ENCODE measurements at regions not wholly inside any gene's neighbourhood (a gene's known extent, or its start where the extent isn't known, plus 50 kb on each side); places are given as distances from the start of the nearest gene placed in this dataset.

DNA sequence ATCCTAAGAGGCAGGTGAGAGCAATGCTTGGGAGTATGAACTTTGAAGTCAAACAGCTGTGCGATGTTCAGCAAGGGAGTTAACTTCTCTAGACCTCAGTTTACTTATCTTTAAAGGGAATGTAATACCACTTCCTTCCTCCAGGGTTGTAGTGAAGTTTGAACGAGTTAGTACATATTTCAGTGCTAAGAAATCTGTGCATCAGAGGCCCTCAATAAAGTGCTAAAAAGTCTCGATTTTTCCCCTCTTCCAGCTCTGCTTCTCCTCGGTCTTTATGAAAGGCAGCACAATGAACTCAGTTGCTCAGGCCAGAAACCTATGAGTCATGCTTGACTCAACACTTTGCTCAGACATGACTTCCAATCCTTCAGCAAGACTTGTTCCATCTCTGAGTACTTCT, 418.9 kb downstream of the MDFIC start:
- Mint-ChIP-seq H3K4me1 (no peaks in the 10 kb centered on the region), H3K27me3 (peaks cover 10% of the 10 kb centered on the region), H3K27ac (no peak overlapping the region), H3K9me3 (ENCODE audit: insufficient read depth) (no peaks in the 10 kb centered on the region), H3K4me3 (no peak overlapping the region)
- Histone ChIP-seq H4K20me1 (ENCODE audit: control insufficient read depth, insufficient read depth, low read length, poor library complexity, severe bottlenecking) (no peaks in the 10 kb centered on the region), H3K4me2 (replicated peaks; ENCODE audit: low read depth, low read length, poor library complexity, severe bottlenecking) (no peak overlapping the region), H3K27ac (ENCODE audit: low read length in 2 of 2) (no peak overlapping the region), H3K4me1 (ENCODE audit: control insufficient read depth in 2 of 2, insufficient read depth in 2 of 2, low read length in 2 of 2) (no peaks in the 10 kb centered on the region), H3K36me3 (replicated peaks in 1 of 2; ENCODE audit: control extremely low read depth in 1 of 2, control insufficient read depth in 1 of 2, extremely low read depth in 1 of 2, insufficient read depth in 2 of 2, low read length in 1 of 2) (no peaks in the 10 kb centered on the region), H3K4me3 (ENCODE audit: control extremely low read depth in 1 of 5, extremely low read depth in 1 of 5, insufficient read depth in 1 of 5, low read depth in 2 of 5, low read length in 4 of 5) (no peak overlapping the region), H3K9ac (ENCODE audit: low read length) (no peak overlapping the region), H3K27me3 (replicated peaks in 1 of 4; ENCODE audit: control extremely low read depth in 1 of 4, control insufficient read depth in 3 of 4, insufficient read depth in 4 of 4, low read length in 3 of 4) (no peaks in the 10 kb centered on the region), H3K79me2 (ENCODE audit: control insufficient read depth, insufficient read depth, low read length) (no peaks in the 10 kb centered on the region), H3K9me3 (ENCODE audit: control extremely low read depth in 1 of 3, control insufficient read depth in 2 of 3, insufficient read depth in 1 of 3, low read length in 2 of 3) (no peaks in the 10 kb centered on the region), H2AFZ (ENCODE audit: insufficient read depth, low read depth, low read length, poor library complexity, severe bottlenecking) (no peak overlapping the region)
- WGBS (ENCODE audit: insufficient coverage) = 78% methylated on average over 2 of the region's 4 CpGs
- POLR2A ChIA-PET = no interaction called here
- ATAC-seq (ENCODE audit: low read depth) (no peak), DNase-seq (no peak)
- TF ChIP-seq EZH2 (IDR thresholded peaks at IDR 0.05; ENCODE audit: borderline replicate concordance, insufficient read depth, low read depth, low read length, poor library complexity, severe bottlenecking) = no peak
- TF ChIP-seq, protein P1, sequence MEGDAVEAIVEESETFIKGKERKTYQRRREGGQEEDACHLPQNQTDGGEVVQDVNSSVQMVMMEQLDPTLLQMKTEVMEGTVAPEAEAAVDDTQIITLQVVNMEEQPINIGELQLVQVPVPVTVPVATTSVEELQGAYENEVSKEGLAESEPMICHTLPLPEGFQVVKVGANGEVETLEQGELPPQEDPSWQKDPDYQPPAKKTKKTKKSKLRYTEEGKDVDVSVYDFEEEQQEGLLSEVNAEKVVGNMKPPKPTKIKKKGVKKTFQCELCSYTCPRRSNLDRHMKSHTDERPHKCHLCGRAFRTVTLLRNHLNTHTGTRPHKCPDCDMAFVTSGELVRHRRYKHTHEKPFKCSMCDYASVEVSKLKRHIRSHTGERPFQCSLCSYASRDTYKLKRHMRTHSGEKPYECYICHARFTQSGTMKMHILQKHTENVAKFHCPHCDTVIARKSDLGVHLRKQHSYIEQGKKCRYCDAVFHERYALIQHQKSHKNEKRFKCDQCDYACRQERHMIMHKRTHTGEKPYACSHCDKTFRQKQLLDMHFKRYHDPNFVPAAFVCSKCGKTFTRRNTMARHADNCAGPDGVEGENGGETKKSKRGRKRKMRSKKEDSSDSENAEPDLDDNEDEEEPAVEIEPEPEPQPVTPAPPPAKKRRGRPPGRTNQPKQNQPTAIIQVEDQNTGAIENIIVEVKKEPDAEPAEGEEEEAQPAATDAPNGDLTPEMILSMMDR (IDR thresholded peaks at IDR 0.05) = peak; percentile 45
- CTCF ChIA-PET = no interaction called here
- intact Hi-C loops (cut with micrococcal nuclease) = no loop called here

- H3K4me3 Mint-ChIP-seq = no peak overlapping the region
- Histone ChIP-seq H3K27me3 (replicated peaks in 1 of 4; ENCODE audit: control extremely low read depth in 1 of 4, control insufficient read depth in 3 of 4, insufficient read depth in 4 of 4, low read length in 3 of 4) (no peaks in the 10 kb centered on the region), H3K4me1 (ENCODE audit: control insufficient read depth in 2 of 2, insufficient read depth in 2 of 2, low read length in 2 of 2) (no peaks in the 10 kb centered on the region), H3K9me3 (ENCODE audit: control extremely low read depth in 1 of 3, control insufficient read depth in 2 of 3, insufficient read depth in 1 of 3, low read length in 2 of 3) (no peaks in the 10 kb centered on the region), H3K36me3 (replicated peaks in 1 of 2; ENCODE audit: control extremely low read depth in 1 of 2, control insufficient read depth in 1 of 2, extremely low read depth in 1 of 2, insufficient read depth in 2 of 2, low read length in 1 of 2) (no peaks in the 10 kb centered on the region), H3K4me2 (replicated peaks; ENCODE audit: low read depth, low read length, poor library complexity, severe bottlenecking) (no peak overlapping the region), H3K79me2 (ENCODE audit: control insufficient read depth, insufficient read depth, low read length) (no peaks in the 10 kb centered on the region), H3K9ac (ENCODE audit: low read length) (no peak overlapping the region), H2AFZ (ENCODE audit: insufficient read depth, low read depth, low read length, poor library complexity, severe bottlenecking) (no peak overlapping the region), H4K20me1 (ENCODE audit: control insufficient read depth, insufficient read depth, low read length, poor library complexity, severe bottlenecking) (no peaks in the 10 kb centered on the region), H3K4me3 (ENCODE audit: control extremely low read depth in 1 of 5, extremely low read depth in 1 of 5, insufficient read depth in 1 of 5, low read depth in 2 of 5, low read length in 4 of 5) (no peak overlapping the region), H3K27ac (ENCODE audit: low read length in 2 of 2) (no peak overlapping the region)
- H3K27ac Mint-ChIP-seq = no peak overlapping the region
- POLR2A ChIA-PET = no interaction called here
- H3K4me1 Mint-ChIP-seq = no peaks in the 10 kb centered on the region
- DNase-seq (no peak), ATAC-seq (ENCODE audit: low read depth) (no peak)
- no peaks in the 10 kb centered on the region for H3K9me3 Mint-ChIP-seq (ENCODE audit: insufficient read depth)
- CTCF ChIA-PET = no interaction called here
- TF ChIP-seq, protein P1 (IDR thresholded peaks at IDR 0.05) = no peak
- no peak for TF ChIP-seq EZH2 (IDR thresholded peaks at IDR 0.05; ENCODE audit: borderline replicate concordance, insufficient read depth, low read depth, low read length, poor library complexity, severe bottlenecking)
- WGBS (ENCODE audit: insufficient coverage) = 100% methylated on average over 1 of the region's 4 CpGs
- intact Hi-C loops (cut with micrococcal nuclease) = no loop called here
- H3K27me3 Mint-ChIP-seq = peaks cover 7% of the 10 kb centered on the region
Observed at GRCh38 chr7:115338016-115338415, 416.1 kb downstream of the MDFIC start.
